ENCODE measurements at regions not wholly inside any gene's neighbourhood (a gene's known extent, or its start where the extent isn't known, plus 50 kb on each side); places are given as distances from the start of the nearest gene placed in this dataset.

DNA sequence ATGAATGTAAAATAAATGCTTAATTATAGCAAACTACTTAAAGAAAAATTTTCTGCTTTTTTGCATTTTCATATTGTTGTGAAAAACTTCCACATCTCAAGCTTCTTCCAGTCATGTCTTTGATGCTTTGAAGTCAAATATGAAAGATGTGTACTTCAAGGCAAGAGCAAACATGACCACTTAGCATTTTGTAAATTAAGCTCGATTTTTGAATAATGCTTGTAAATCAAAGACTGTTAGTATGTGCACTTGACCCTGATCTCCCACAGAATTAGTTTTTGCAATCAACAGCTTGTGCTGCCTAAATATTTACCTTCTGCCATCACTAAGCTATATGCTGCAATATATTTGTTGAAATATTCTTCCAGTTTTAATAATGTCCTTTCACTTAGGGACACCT, 486.1 kb upstream of the ID2 start:
- no peak for TF ChIP-seq TAF1 (IDR thresholded peaks at IDR 0.05; ENCODE audit: low read depth, low read length)
- TF ChIP-seq POLR2AphosphoS5 (IDR thresholded peaks at IDR 0.05; ENCODE audit: low read depth, low read length): no peak

Measured in GM12891 (cell line).